SK-N-SH treated with all-trans-retinoic acid at 6 μM for 48 hours (cell line): ENCODE measurements at regions not wholly inside any gene's neighbourhood (a gene's known extent, or its start where the extent isn't known, plus 50 kb on each side); places are given as distances from the start of the nearest gene placed in this dataset.
"Not testable (repeated sequence)": the region's sequence is repeated elsewhere in the genome, so short reads cannot be mapped to it uniquely, and the experiment has no call there.

Experiments
- ARNTL ChIP-seq: fragments of 450-650 bp; formaldehyde crosslinking; IDR thresholded peaks from 2 replicates; pipeline ENCODE4 v1.5.0; 2020; ENCODE audit warnings: low read depth, mild to moderate bottlenecking, moderate library complexity, borderline replicate concordance
- PATZ1 ChIP-seq: fragments of 250-450 bp; sonication (Bioruptor Pico); IDR thresholded peaks from 2 replicates; pipeline ENCODE4 v1.8.0; 2020; ENCODE audit warnings: mild to moderate bottlenecking, moderate library complexity, borderline replicate concordance
- POU6F1 ChIP-seq: fragments of 250-450 bp; sonication (Bioruptor Pico); IDR thresholded peaks from 2 replicates; pipeline ENCODE4 v1.8.0; 2021; ENCODE audit warnings: low read depth, mild to moderate bottlenecking, moderate library complexity, borderline replicate concordance
- RARB ChIP-seq: fragments of 250-450 bp; sonication (Bioruptor Pico); IDR thresholded peaks from 2 replicates; pipeline ENCODE4 v1.8.0; 2021; ENCODE audit warnings: mild to moderate bottlenecking, moderate library complexity
- TOX ChIP-seq: fragments of 250-450 bp; sonication (Bioruptor Pico); IDR thresholded peaks from 2 replicates; pipeline ENCODE4 v1.8.0; 2021; ENCODE audit warnings: mild to moderate bottlenecking, moderate library complexity, borderline replicate concordance
- TSHZ2 ChIP-seq: fragments of 250-450 bp; sonication (Bioruptor Pico); IDR thresholded peaks from 2 replicates; pipeline ENCODE4 v1.5.0; 2020; ENCODE audit warnings: mild to moderate bottlenecking, moderate library complexity
- ZFP30 ChIP-seq: fragments of 450-650 bp; formaldehyde crosslinking; IDR thresholded peaks from 2 replicates; pipeline ENCODE4 v1.5.0; 2022; ENCODE audit warnings: mild to moderate bottlenecking, moderate library complexity

- not testable (repeated sequence) for TF ChIP-seq POU6F1, TOX, RARB, ARNTL, PATZ1, ZFP30, TSHZ2 (CRISPR knock-in tag)
Measured at GRCh38 chr14:97135847-97136246, 338.7 kb downstream of the VRK1 start.
